ENCODE measurements at regions not wholly inside any gene's neighbourhood (a gene's known extent, or its start where the extent isn't known, plus 50 kb on each side); places are given as distances from the start of the nearest gene placed in this dataset.

DNA sequence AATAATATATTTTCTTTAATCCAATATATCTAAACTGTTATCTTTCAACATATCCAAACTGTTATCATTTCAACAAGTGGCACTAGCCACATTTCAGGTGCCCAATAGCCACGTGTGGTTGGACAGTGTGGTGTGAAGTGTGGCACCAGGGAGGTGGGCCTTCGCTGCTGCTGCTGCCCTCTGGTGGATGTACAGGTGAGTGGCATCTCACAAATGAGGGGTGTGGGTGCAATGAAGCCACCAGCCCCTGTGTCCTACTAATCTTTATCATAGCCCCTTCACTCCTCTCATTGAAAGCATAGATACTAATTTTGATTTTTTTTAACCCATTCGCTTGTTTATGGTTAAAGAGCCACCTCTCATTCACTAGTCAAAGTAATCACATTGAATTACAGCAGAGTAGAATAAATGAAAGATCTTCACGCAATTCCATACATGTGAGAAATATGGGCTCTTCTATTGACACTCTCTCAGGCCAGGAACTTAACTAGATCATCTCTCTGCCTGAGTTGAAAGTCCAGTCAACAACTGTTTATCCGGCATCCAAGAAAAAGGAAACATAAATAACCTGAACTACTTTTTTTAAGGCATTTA, 499.2 kb downstream of the OMA1 start:
- no peak for DNase-seq

DNA sequence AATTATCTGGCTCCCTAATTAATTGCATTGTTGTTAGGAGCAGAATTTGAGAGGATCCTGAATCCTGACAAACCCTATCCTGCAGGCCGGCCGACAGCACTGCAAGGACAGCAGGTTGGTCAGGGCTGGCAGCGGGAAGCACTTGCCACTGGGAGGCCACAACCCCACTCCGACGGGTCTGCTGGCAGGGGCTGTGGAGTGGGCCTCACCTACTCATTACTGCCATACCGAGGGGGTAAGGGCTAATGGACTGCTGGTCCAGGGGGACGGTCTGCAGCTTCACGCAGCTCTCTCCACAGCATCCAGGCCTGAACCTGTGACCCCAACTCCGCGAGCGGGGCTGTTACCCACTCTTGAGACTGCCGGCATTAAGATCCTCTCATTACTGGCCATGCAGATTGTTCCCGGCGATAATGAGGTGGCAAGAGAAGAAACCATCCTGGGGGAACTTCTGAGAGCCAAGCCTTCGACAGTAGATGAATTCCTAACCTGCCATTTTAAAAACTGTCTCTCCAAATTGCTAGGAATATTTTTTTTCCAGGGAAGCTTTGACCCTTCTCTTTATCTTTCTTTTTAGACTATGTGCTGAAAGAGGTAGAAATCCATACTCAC, 501.3 kb downstream of the OMA1 start:
- no peak for DNase-seq

DNA sequence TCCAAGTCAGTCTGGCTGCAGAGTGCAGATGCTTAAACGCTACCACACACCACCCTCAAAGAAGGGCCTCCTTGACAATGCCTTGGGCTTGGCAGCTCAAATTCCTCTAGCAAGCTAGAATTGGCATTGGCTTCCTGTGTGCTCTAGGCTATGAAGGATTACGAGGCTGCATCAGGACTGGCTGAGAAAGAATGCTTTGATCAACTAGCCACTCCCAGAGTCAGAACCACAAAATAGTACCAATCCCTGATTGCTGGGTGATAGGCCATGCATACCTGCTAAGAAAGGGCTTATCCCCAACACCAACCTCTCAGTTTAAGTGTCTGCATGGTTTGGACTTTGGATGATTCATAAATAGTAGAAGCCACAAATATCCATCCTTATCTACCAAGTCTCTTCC, 504.9 kb downstream of the OMA1 start:
- no peak for DNase-seq

DNA sequence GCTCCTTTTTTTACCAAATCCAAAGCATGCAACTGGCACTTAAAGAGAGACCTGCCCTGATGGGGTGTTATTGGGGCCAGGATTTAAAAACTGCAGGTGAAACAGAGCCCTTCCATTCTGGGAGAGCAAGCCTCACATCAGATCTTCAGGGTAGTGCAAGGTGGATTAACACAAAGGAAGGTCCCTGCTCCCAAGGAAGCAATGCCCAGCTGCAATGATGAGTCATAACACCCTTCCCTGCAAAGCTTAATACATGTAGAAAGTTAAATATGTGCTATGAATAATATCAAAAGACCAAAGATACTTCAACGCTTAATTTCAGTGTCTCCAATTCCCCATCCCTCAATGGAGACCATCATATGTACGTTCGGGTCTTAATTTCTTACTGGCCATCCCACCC, 508.0 kb downstream of the OMA1 start:
- DNase-seq: no peak

DNA sequence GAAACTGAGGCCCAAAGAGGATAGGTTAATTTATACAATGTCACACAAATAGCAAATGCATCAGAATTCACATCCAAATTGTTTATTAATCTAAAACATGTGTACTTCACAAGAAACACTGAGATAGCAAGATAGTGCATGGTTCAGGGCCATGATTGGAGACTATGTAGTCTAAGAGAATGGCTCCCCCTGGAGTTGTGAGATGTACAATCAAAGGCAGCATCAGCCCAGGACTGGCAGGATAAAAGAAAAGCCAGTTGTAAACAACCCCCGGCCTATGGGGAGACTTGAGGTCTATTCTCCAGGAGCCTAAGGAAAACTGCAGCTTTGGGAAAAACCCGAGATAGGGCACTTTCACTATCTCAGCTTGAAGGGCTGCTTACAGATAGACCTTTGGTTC, 511.0 kb downstream of the OMA1 start:
- DNase-seq: no peak

DNA sequence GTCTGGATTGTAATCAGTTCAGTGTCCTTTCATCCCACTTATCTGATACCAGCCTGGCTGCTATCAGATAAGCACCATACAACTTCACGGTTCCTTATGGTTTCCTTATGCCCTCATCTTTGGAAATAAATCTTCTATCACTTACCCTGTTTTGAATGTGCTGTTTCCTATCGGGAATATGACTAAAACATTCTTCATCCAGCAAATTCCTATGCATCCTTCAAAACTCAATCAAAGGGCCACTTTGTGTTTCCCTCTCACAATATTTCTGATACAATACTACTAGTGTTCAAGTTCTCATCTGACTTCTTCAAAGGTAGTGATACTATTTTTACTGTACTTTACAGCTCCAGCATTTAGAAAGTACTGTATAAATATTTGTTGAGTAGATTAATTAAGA, 513.2 kb downstream of the OMA1 start:
- no peak for DNase-seq

DNA sequence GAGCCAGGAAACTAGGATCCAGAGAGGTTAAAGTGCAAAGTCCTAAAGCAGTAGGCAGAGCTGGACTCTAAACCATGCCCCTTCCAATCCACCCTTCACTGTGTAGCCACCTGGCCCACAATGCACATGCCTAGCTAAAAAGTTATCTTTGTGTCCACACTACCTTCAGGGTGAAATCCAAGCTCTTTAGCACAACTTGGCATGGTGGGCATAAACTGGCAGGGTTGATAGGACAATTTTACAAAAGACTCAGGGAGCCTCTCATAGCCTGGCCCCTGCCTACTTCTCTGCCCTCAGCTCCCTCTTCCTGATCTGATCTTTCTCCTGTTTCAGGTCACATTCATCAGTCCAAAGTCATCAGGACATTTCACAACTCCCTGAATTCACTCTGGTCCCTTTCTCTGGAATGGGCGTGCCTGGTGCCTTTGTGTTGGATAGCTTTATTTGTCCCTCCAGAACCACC, 513.9 kb downstream of the OMA1 start:
- DNase-seq: no peak

DNA sequence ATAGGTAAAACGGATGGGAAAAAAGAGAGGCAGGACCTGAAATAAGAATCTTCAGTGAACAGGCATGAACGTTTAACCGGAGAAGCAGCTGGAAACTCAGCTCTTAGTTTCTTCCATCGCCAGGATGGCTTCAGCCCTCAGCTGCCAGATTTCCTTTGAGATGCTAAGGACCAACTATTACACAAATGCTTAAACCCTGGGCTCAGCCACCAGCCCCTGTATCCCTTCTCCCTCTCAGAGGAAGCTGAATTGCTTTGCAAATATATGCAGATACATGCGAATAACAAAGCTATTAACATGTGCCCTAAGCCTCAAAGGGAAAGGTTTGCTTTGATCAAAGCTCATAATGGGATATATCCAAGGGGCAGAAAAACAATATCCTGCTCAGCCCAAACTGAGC, 515.1 kb downstream of the OMA1 start:
- no peak for DNase-seq

DNA sequence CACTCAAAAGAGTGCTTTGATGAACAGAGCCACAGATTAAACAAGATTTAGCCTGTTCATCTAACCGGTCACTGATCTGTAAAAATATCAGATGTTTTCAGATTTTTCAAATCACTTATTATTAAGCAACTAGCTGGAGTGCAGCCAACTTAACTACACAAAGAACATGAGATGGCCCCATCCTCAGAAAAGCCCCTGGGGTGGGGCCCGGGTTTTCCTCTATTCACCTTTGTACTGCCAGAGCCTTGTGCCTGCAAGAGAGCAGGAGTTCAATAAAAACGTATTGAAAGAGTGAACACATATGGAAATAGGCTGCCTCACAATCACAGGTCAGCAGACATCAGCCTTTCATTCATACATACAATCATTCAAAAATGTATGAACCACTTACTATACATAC, 516.1 kb downstream of the OMA1 start:
- DNase-seq: no peak

DNA sequence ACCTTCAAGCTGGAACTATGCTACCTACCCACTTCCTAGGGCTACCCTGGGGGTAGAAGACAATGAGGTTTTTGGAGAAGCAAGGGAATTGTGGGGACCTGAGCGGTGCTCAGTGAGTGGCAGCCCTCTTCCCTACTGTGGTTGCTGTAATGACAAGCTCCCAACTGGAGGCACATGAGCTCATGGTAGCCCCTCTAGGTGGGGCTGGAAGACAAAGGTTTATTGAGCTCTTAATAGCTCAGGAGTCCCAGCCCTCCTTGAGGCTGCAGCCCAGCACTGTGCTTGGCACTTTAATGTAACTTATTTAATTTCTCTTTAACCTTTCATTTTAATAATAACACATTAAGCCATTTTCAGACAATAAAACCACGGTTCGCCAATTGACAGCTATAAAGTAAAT, 528.9 kb downstream of the OMA1 start:
- DNase-seq: no peak

DNA sequence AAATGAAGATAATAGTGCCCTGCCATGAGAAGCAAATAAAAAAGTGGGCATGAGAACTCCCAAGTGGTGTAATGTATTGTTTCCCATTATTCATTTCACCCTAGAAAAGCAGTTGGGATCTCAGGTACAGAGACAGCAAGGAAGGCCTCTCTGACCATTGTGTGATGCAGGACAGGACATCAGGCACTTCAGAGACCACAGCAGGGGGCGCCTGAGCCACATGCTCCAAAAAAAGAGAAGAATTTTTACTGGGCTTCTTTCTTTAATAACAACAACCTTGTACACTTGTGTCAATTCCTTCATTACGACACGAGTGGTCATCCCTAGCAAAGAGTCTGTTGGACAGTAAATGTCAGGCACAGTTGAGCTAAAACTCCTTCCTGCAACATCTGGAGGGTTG, 533.3 kb downstream of the OMA1 start:
- DNase-seq: no peak

DNA sequence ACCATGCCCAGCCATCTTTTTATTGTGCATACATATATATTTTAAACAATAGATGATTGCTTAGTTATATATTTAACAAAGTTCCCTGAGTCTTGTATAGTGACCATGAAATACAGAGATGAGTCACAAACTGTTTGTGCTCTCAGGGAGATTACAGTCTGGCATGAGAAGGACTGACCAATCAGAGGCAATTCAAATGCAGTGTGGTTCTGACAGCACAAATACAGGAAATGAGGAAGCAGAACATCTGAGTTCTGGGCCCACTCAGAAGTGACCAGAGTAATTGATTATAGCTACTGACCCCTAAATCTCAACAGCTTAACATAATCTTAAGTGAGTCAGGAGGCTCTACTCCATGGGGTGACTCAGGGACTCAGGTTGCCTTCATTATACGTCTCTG, 534.5 kb downstream of the OMA1 start:
- no peak for DNase-seq

DNA sequence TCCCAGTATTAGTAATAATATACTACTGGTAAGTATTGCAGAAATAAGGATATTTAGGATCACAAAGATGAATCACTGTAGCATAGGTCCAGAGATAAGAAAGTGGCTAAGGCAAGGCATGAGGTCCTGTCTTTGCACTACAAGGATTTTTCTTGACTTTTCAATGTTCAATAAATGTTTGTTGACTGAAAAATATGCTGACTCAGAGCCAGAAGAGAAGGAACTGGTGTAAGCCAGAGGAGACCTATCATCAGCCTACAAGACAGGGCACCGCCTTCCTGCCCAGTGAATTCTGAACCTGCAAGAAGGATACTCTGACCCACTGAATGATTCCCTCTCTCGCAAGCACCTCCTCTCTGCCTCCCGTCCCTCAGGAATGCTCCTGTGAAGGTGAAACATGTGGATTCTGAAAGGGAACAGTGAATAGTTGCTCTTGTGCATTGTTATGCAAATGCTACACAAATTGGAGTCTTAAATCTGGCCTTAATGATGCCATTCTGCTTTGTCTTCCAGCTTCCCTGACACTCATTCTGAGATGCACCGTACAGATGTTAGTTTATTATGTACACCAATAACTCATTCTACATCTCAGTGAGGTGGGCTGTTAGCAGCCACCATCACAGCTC, 540.0 kb downstream of the OMA1 start:
- DNase-seq: no peak

DNA sequence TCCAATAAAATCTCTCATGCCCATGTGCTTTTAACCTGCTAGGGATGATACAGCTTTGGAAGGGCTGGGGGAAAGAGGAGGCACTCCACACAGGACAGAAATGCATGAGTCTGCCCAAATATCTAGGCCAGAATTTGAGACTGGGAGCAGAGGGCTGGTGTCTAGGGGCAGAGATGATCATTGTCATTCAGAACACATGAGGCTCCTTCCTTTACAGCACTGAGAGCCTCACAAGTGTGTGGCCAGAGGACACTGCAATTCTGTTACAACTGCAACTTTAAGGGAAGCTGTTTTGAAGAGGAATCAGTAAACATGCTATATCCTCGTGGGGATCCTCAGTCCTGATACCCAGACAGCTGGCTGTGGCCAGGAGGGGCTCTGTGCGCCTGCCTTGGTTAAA, 541.3 kb downstream of the OMA1 start:
- no peak for DNase-seq

DNA sequence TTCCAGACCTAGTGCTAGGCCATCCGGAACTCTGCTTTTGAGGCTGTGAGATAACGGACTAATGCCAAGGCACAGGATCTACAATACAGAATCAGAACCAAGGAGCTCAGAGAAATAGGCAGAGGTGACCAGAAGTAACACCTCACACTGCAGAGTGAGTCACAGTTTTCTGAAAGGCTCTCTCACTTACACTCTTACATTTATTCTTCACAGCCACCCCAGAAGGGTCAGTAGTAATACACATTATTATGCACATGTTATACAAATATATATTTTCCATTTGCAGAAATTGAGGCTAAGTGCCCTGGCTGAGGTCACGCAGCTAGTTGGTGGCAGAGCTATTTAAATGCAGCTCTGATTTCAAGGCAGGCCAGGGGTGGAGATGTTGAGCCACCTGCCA, 542.5 kb downstream of the OMA1 start:
- DNase-seq: no peak

DNA sequence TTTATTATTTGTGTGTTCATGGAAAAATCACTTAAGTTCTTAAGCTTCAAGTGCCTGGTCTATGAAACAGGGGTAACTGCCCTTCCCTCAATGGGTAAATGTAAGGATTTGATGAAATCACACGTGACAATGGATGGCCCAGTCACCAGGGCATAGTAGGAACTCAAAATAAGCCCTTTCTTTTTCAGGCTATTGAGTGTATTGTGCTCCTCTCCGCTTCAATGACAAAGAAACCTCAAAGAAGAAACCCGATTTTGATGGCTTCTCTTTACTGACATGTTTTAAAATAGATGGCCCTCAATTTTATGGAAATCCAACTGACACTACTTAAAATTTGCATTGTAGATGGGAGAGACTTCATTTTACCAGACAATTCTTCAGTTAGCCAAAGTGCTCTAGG, 543.5 kb downstream of the OMA1 start:
- DNase-seq: no peak

DNA sequence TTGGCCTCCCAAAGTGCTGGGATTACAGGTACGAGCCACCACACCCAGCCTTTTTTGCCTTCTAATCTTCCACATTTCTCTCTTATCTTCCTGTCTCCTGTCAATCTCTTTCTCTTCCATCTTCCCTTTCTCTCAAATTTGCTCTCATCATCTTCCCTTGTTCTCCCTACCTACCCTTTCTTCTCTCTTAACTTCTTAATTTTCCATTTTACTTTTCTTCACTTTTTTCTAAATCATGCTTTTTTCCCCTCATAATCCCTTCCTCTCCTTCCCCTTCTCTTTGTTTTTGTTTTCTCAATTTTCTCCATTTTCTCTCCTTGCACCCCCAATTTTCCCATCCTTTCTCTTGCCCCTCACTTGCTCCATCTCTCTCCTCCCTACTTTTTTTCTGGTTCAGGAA, 545.7 kb downstream of the OMA1 start:
- DNase-seq: no peak

DNA sequence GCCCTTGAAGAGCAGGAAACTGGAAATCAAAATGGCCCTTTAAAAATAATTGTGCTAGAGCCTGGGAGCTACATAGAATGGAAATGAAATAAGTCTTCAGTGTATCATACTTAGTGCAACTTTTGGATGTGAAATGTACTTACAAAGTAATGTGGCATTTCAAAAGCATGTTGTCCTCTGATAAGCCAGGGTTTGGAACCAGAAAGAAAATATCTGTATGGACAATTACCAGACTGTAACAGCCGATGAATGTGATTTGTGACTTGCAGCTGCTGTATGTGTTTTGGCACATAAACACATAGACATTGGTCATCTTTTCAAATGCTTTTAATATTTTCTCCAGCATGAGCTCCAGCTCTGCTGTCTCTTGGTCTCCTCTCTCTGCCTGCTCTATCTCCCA, 546.4 kb downstream of the OMA1 start:
- DNase-seq: no peak

DNA sequence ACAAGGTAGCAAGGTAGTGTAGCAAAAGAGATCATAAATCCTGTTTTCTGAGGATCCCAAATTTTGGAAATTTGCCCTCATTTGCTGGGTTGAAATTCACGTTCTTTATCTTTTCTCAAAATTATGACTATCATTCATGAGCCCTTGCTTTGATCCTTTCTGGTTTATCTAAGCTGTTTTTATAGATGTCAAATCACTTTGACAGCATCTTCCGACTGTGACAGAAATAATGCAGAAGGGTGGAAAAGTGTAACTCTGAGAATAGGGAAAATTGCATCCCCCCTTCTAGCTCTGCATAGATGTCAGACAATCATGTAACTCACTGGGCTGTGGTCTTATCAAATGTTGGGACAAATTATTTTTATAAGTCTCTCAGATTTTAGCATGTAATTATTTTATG, 550.1 kb downstream of the OMA1 start:
- DNase-seq: no peak

DNA sequence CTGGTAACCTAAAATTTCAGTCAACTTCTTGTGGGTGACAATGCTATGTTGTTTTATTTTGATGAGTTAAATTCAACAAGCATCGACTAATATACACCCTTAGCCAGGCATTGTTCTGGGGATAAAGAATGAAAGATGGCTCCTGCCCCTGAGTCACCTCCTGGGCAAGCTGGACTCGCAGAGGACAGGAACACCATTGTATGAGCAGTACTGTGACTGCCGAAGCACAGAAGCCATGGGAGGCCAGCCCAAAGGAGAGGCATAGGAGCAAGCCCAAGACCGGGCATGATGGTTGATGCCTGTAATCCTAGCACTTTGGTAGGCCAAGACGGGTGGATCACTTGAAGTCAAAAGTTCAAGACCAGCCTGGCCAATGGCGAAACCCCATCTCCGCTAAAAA, 555.2 kb downstream of the OMA1 start:
- no peak for DNase-seq

DNA sequence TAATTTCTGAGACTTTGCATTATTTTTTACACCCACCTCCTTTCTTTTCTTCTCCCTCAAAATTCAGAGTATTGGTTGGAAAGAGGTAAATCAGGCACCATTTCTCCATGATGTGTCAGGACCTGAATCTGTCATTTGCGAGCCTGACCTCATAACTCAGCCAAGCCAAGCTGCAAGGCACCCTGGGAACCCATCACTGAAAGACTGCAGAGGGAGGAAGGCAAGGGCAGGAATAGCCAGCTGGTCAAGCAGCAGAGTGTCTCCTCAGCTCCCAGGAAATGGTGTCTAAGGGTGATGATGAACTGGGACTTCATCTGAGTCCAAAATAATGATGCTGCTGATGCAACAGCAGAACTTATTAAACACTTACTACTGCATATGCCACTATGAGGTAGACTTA, 556.6 kb downstream of the OMA1 start:
- DNase-seq: no peak

DNA sequence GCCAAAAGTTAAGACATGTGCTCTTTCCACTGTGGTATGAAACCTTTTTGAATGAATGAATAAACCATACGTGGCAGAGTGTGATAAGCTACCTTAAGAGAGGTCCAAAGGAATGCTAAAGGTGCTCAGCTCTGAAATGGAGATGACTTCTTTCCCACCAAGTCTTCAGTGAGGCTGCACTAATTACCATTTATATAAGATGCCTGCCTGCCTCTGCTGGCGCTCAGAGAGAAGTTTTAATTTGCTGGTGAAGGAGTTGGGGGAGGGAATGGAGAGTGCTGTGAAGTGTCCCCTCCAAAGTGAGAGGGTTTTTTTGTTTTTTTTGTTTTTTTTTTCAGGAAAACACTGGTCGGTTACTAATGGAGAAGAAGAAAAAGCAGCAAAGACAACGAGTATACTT, 559.0 kb downstream of the OMA1 start:
- DNase-seq: no peak

DNA sequence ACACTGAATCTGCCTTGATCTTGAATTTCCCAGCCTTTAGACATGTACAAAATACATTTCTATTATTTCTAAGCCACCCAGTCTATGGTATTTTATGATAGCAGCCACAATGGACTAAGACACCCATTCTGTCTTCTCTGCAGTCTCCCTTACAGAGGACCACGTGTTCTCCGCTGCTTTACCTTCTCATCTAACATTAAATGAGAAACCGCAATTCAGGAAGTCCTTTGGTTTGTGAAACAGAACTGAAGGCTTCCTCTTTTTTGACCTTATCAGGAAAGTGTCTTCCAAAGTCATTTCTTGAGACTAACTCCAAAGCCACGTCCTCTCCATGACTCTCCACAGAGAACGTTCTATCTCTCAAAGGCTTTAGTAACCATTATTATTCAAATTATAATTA, 560.1 kb downstream of the OMA1 start:
- no peak for DNase-seq

DNA sequence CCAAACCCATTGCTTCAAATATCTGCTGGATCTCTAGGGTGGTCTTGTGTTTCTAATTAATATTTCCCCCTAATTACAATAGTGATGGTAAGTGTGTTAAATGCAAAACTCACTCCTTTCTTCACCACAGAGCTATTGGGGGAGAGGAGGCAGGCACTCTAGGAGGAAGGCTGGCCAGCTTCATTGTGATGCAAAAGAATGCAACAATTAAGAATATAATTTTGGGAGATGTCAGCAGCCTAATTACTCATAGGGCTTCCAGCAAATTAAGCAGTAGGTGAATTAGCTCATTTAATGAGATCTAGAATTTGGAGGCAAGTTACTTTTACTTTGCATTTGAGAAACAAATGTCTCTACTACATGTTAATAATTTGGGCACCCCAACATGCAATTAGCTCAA, 560.4 kb upstream of the DAB1 start:
- no peak for DNase-seq

DNA sequence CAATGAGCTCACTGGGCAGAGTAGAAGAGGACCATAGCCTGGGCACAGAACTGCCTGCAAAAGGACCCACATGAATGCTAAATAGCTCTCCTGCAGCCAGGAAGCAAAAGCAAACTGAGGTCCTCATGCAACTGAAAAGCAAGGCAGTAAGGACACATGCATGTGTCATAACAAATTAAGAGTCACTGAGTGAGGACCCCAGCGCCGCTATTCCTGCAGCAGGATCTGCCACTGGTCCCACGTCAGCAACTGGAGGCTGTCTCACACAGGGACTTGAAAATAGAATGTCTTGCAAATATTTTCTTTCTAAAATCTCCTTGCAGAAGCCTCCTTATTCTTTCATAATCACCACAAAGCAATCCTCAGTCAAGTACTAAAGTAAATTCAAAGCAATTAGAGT, 559.6 kb upstream of the DAB1 start:
- DNase-seq: no peak
